Uterus (tissue), 2 donors: ENCODE measurements at regions not wholly inside any gene's neighbourhood (a gene's known extent, or its start where the extent isn't known, plus 50 kb on each side); places are given as distances from the start of the nearest gene placed in this dataset.

Source experiments
- POLR2A ChIP-seq, 2 donors: fragments of 450-650 bp; IDR thresholded peaks; one replicate each; pipeline ENCODE4 v1.6.1; 2016; ENCODE audit warnings: antibody characterized with exemption in 2 of 2, mild to moderate bottlenecking in 1 of 2, moderate library complexity in 1 of 2
- TF ChIP-seq, protein P1 (sequence below), 4 experiments: fragments of 200-600 bp in 2 of 4; fragments of 450-650 bp in 2 of 4; sonication (generic) in 2 of 4; IDR thresholded peaks; one replicate each; pipeline ENCODE4 v1.5.1; 2016 to 2019; ENCODE audit warnings: antibody characterized with exemption in 4 of 4, mild to moderate bottlenecking in 2 of 4, moderate library complexity in 1 of 4

GRCh38 chr15:39361497-39361896 is 219.4 kb upstream of the THBS1 start:
- no peak for TF ChIP-seq POLR2A (IDR thresholded peaks at IDR 0.05)
- TF ChIP-seq, protein P1, sequence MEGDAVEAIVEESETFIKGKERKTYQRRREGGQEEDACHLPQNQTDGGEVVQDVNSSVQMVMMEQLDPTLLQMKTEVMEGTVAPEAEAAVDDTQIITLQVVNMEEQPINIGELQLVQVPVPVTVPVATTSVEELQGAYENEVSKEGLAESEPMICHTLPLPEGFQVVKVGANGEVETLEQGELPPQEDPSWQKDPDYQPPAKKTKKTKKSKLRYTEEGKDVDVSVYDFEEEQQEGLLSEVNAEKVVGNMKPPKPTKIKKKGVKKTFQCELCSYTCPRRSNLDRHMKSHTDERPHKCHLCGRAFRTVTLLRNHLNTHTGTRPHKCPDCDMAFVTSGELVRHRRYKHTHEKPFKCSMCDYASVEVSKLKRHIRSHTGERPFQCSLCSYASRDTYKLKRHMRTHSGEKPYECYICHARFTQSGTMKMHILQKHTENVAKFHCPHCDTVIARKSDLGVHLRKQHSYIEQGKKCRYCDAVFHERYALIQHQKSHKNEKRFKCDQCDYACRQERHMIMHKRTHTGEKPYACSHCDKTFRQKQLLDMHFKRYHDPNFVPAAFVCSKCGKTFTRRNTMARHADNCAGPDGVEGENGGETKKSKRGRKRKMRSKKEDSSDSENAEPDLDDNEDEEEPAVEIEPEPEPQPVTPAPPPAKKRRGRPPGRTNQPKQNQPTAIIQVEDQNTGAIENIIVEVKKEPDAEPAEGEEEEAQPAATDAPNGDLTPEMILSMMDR (IDR thresholded peaks at IDR 0.05) = no peak
